ENCODE measurements at regions not wholly inside any gene's neighbourhood (a gene's known extent, or its start where the extent isn't known, plus 50 kb on each side); places are given as distances from the start of the nearest gene placed in this dataset.

GRCh38 chr10:63896992-63897391 is 375.8 kb downstream of the REEP3 start:
- no peak for TF ChIP-seq EZH2 (IDR thresholded peaks at IDR 0.05; ENCODE audit: borderline replicate concordance, low read length)
- no peak for TF ChIP-seq CTCF (IDR thresholded peaks at IDR 0.05; ENCODE audit: low read length)
- H3K27ac ChIP-seq (ENCODE audit: low read depth, low read length, poor library complexity, severe bottlenecking): no peak overlapping the region
- no peak overlapping the region for H3K4me2 ChIP-seq (ENCODE audit: low read length)
- H3K27me3 ChIP-seq (ENCODE audit: insufficient read depth, low read length): no peaks in the 10 kb centered on the region
- H3K4me1 ChIP-seq (ENCODE audit: insufficient read depth, low read length, severe bottlenecking): no peaks in the 10 kb centered on the region
- no peaks in the 10 kb centered on the region for H3K36me3 ChIP-seq (ENCODE audit: insufficient read depth, low read length)
- H3K79me2 ChIP-seq (ENCODE audit: insufficient read depth, low read length): no peaks in the 10 kb centered on the region
- H3K9me3 ChIP-seq (ENCODE audit: low read length): no peaks in the 10 kb centered on the region
- no peak overlapping the region for H3K4me3 ChIP-seq (ENCODE audit: low read depth, low read length, poor library complexity, severe bottlenecking)
- no peaks in the 10 kb centered on the region for H4K20me1 ChIP-seq (ENCODE audit: insufficient read depth, low read length)
- H2AFZ ChIP-seq (ENCODE audit: low read length): no peak overlapping the region
- no peaks in the 10 kb centered on the region for H3K9me2 ChIP-seq (ENCODE audit: low read depth, low read length)
- no peak overlapping the region for H3K9ac ChIP-seq (ENCODE audit: low read length)
- H3F3A ChIP-seq (ENCODE audit: insufficient read depth, low read length): no peaks in the 10 kb centered on the region

GRCh38 chr10:63899673-63900300 is 378.6 kb downstream of the REEP3 start:
- no peaks in the 10 kb centered on the region for H3K36me3 ChIP-seq (ENCODE audit: insufficient read depth, low read length)
- H3K79me2 ChIP-seq (ENCODE audit: insufficient read depth, low read length): no peaks in the 10 kb centered on the region
- H3K9me2 ChIP-seq (ENCODE audit: low read depth, low read length): no peaks in the 10 kb centered on the region
- no peak overlapping the region for H3K4me3 ChIP-seq (ENCODE audit: low read depth, low read length, poor library complexity, severe bottlenecking)
- no peaks in the 10 kb centered on the region for H3F3A ChIP-seq (ENCODE audit: insufficient read depth, low read length)
- H3K4me1 ChIP-seq (ENCODE audit: insufficient read depth, low read length, severe bottlenecking): no peaks in the 10 kb centered on the region
- H3K27me3 ChIP-seq (ENCODE audit: insufficient read depth, low read length): no peaks in the 10 kb centered on the region
- TF ChIP-seq EZH2 (IDR thresholded peaks at IDR 0.05; ENCODE audit: borderline replicate concordance, low read length): no peak
- no peak for TF ChIP-seq CTCF (IDR thresholded peaks at IDR 0.05; ENCODE audit: low read length)
- no peak overlapping the region for H3K27ac ChIP-seq (ENCODE audit: low read depth, low read length, poor library complexity, severe bottlenecking)
- H3K4me2 ChIP-seq (ENCODE audit: low read length): no peak overlapping the region
- no peak overlapping the region for H2AFZ ChIP-seq (ENCODE audit: low read length)
- no peaks in the 10 kb centered on the region for H3K9me3 ChIP-seq (ENCODE audit: low read length)
- no peak overlapping the region for H3K9ac ChIP-seq (ENCODE audit: low read length)
- no peaks in the 10 kb centered on the region for H4K20me1 ChIP-seq (ENCODE audit: insufficient read depth, low read length)

- Histone ChIP-seq H2AFZ (ENCODE audit: low read length) (no peak overlapping the region), H3K4me2 (ENCODE audit: low read length) (no peak overlapping the region), H3K9ac (ENCODE audit: low read length) (no peak overlapping the region), H3K36me3 (ENCODE audit: insufficient read depth, low read length) (no peaks in the 10 kb centered on the region), H3K4me1 (ENCODE audit: insufficient read depth, low read length, severe bottlenecking) (no peaks in the 10 kb centered on the region), H3K27me3 (ENCODE audit: insufficient read depth, low read length) (no peaks in the 10 kb centered on the region), H3K79me2 (ENCODE audit: insufficient read depth, low read length) (no peaks in the 10 kb centered on the region), H3K9me2 (ENCODE audit: low read depth, low read length) (no peaks in the 10 kb centered on the region), H3K4me3 (ENCODE audit: low read depth, low read length, poor library complexity, severe bottlenecking) (no peak overlapping the region), H3F3A (ENCODE audit: insufficient read depth, low read length) (no peaks in the 10 kb centered on the region), H3K9me3 (ENCODE audit: low read length) (no peaks in the 10 kb centered on the region), H4K20me1 (ENCODE audit: insufficient read depth, low read length) (no peaks in the 10 kb centered on the region), H3K27ac (ENCODE audit: low read depth, low read length, poor library complexity, severe bottlenecking) (no peak overlapping the region)
- TF ChIP-seq CTCF (IDR thresholded peaks at IDR 0.05; ENCODE audit: low read length) (peak; percentile 57), EZH2 (IDR thresholded peaks at IDR 0.05; ENCODE audit: borderline replicate concordance, low read length) (no peak)
Measured at GRCh38 chr10:63901228-63901627, 380.0 kb downstream of the REEP3 start.
